Activated CD8-positive, alpha-beta memory T cell treated with anti-CD3 and anti-CD28 coated beads, Interleukin-2, amount 10 ng/mL, durations not matched to agents 7 days and 5 days (primary cell): ENCODE measurements at regions not wholly inside any gene's neighbourhood (a gene's known extent, or its start where the extent isn't known, plus 50 kb on each side); places are given as distances from the start of the nearest gene placed in this dataset.
"Not testable (repeated sequence)": the region's sequence is repeated elsewhere in the genome, so short reads cannot be mapped to it uniquely, and the experiment has no call there.

ENCODE experiments used
- ATAC-seq: fragments of 150-1000 bp; cut with Tn5 transposase; one replicate; pipeline ENCODE4 v1.10.0; 2021; ENCODE audit warnings: moderate library complexity
- CTCF ChIA-PET: fragments of 350-600 bp; sonication (Branson Sonifier 250); formaldehyde crosslinking; loops from one replicate; lab custom pipeline; 2021; ENCODE audit warnings: antibody characterized with exemption; lab: Charles Lee
- DNase-seq: peaks from one replicate; pipeline ENCODE4 v3.0.0-alpha.2; 2020
- H3K27ac Mint-ChIP-seq: one replicate; pipeline ENCODE4 v1.8.0; 2021; ENCODE audit warnings: mild to moderate bottlenecking, mixed read lengths
- H3K27me3 Mint-ChIP-seq: one replicate; pipeline ENCODE4 v1.8.0; 2021; ENCODE audit warnings: mixed read lengths
- H3K36me3 Mint-ChIP-seq: one replicate; pipeline ENCODE4 v1.8.0; 2021; ENCODE audit warnings: mild to moderate bottlenecking, mixed read lengths
- H3K4me1 Mint-ChIP-seq: one replicate; pipeline ENCODE4 v1.8.0; 2021; ENCODE audit warnings: mixed read lengths
- H3K4me3 Mint-ChIP-seq: one replicate; pipeline ENCODE4 v1.8.0; 2021; ENCODE audit warnings: mild to moderate bottlenecking, moderate library complexity, mixed read lengths
- H3K9me3 Mint-ChIP-seq: one replicate; pipeline ENCODE4 v1.8.0; 2022; ENCODE audit warnings: low read depth, mixed read lengths

DNA sequence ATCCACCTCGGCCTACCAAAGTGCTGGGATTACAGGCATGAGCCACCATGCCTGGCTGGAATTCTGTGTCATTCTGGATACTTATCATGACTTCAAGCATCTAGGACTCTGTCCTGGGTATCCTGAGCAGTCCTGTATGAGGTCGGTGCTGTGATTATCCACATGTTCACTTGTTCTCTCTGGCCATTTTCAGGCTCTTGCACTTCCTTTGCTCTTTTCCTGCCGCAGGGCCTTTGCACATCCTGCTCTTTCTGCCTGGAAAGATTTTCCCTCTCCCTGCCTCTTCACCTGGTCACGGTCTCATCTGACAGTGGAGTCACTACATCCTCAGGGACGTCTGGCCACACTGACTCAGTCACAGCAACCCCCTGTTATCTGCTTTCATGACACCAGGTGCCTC lies 184.6 kb upstream of the OSBPL11 start:
- H3K4me3 Mint-ChIP-seq, H3K9me3 Mint-ChIP-seq, H3K36me3 Mint-ChIP-seq, ATAC-seq, CTCF ChIA-PET, H3K4me1 Mint-ChIP-seq, DNase-seq, H3K27ac Mint-ChIP-seq: not testable (repeated sequence)
- peaks cover 13% of the 10 kb centered on the region for H3K27me3 Mint-ChIP-seq

DNA sequence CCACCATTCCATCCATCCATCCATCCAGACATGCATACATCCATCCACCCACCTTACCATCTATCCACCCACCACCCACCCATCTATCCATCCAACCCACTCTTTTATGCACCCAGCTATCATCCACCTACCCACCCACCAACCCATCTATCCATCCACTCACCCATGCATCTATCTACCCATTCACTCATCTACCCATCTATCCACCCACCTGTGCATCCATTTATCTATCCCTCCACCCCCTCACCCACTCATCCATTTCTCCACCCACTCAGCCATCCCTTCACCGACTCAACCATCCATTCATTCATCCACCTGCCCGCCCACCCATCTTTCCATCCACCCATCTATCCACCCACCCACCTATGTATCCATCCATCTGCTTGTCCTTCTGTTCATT lies 186.4 kb upstream of the OSBPL11 start:
- H3K27ac Mint-ChIP-seq, DNase-seq, H3K4me3 Mint-ChIP-seq, CTCF ChIA-PET, H3K9me3 Mint-ChIP-seq, H3K36me3 Mint-ChIP-seq, ATAC-seq, H3K4me1 Mint-ChIP-seq: not testable (repeated sequence)
- H3K27me3 Mint-ChIP-seq, result peaks cover 13% of the 10 kb centered on the region

- H3K27ac Mint-ChIP-seq, ATAC-seq, H3K9me3 Mint-ChIP-seq, H3K4me3 Mint-ChIP-seq, H3K36me3 Mint-ChIP-seq, CTCF ChIA-PET, DNase-seq, H3K4me1 Mint-ChIP-seq: not testable (repeated sequence)
- peaks cover 37% of the 10 kb centered on the region for H3K27me3 Mint-ChIP-seq
Measured at GRCh38 chr3:125790312-125790711, 178.7 kb upstream of the ROPN1B start.

DNA sequence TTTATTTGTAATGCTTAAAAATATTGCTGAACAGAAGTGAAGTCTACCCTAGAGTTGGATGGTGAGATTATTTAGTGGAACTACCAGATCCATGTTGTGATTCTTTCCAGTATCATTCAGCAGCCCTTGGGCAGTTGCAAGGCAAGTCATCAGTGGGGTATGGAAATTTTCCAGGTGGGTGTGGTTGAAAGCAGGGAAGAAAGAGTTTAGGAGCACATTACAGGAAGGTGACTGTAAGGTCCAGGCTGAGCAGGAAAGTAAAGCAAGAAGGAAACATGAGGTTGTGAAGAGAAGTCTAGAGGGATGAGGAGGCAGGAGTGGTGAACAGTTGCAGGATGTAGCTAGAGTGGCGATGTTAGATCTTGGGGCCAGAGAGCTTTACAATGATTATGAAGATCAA lies 178.0 kb upstream of the ROPN1B start:
- H3K9me3 Mint-ChIP-seq, H3K4me1 Mint-ChIP-seq, H3K36me3 Mint-ChIP-seq, DNase-seq, H3K4me3 Mint-ChIP-seq, CTCF ChIA-PET, ATAC-seq, H3K27ac Mint-ChIP-seq: not testable (repeated sequence)
- H3K27me3 Mint-ChIP-seq, result peaks cover 43% of the 10 kb centered on the region

- DNase-seq, H3K36me3 Mint-ChIP-seq, CTCF ChIA-PET, ATAC-seq, H3K4me1 Mint-ChIP-seq, H3K27ac Mint-ChIP-seq, H3K27me3 Mint-ChIP-seq, H3K4me3 Mint-ChIP-seq: not testable (repeated sequence)
- H3K9me3 Mint-ChIP-seq, result peaks cover 15% of the 10 kb centered on the region
Measured at GRCh38 chr3:125810010-125810409, 159.0 kb upstream of the ROPN1B start.

DNA sequence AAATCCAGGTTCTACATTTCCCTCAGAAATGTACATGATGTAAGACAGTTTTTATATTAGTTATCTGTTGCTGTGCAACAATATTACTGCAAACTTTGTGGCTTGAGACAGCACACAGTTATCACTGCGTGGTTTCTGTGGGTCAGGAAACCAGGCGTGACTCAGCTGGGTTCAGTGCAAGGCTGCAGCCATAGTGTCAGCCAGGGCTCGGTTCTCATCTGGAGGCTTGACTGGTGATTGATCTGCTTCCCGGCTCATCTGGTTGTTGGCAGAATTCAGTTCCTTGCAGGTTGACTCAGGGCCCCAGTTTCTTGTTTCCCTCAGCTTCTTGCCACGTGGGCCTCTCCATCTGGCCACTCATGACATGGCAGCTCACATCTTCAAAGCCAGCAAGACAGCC lies 146.8 kb upstream of the ROPN1B start:
- H3K36me3 Mint-ChIP-seq, H3K9me3 Mint-ChIP-seq, H3K27ac Mint-ChIP-seq, ATAC-seq, H3K27me3 Mint-ChIP-seq, CTCF ChIA-PET, H3K4me3 Mint-ChIP-seq: not testable (repeated sequence)
- DNase-seq, result peak; percentile 80
- peaks cover 12% of the 10 kb centered on the region for H3K4me1 Mint-ChIP-seq

DNA sequence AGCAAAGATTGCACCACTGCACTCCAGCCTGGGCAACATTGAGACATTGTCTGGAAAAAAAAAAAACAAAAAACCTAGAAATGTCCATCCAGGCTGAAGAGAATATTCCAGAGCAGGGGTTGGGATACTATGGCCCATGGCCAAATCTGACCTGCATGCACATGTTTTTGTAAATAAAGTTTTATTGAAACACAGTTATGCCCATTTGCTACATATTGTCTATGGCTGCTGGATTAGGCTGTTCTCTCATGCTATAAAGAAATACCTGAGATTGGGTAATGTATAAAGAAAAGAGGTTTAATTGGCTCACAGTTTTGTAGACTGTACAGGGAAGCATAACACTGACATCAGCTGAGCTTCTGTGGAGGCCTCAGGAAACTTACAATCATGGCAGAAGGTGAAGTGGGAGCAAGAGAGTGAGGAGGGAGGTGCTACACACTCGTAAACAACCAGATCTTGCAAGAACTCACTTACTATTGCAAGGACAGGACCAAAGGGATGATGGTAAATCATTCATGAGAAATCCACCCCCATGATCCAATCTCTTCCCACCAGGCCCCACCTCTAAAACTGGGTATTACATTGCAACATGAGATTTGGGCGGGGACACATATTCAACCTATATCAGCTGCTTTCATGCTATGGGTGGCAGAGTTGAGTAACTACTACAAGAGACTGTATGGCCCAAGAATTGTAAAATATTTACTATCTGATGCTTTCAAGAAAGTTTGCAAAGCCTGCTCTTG lies 137.8 kb upstream of the ROPN1B start:
- DNase-seq, H3K36me3 Mint-ChIP-seq, CTCF ChIA-PET, H3K4me3 Mint-ChIP-seq, H3K27ac Mint-ChIP-seq, ATAC-seq, H3K27me3 Mint-ChIP-seq, H3K4me1 Mint-ChIP-seq: not testable (repeated sequence)
- H3K9me3 Mint-ChIP-seq, result peaks cover 11% of the 10 kb centered on the region

DNA sequence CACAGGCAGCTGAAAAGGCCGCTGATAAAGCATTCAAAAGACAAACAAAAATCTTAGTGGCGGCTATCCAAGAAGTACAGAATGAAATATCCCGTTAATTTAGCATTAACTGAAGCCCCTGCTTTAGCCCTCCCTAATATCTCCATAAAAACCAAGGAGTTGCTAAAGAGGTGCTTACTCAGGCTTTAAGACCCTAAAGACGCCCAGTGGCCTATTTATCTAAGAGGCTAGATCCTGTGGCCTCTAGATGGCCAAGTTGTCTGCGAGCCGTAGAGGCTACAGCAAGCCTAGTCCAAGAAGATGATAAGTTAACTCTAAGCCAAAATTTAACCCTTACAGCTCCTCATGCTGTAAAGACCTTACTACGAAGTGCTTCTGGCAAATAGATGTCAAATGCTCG lies 133.4 kb upstream of the ROPN1B start:
- H3K27ac Mint-ChIP-seq, result peak overlapping the region; percentile 83
- not testable (repeated sequence) for H3K4me1 Mint-ChIP-seq, H3K27me3 Mint-ChIP-seq, DNase-seq, ATAC-seq, H3K36me3 Mint-ChIP-seq, H3K9me3 Mint-ChIP-seq
- CTCF ChIA-PET, result interaction anchor here (1.5 kb wide), 1 partner anchor 69 kb away, joined by 4 read pairs; no protein-coding TSS in a partner anchor
- peak overlapping the region; percentile 63 for H3K4me3 Mint-ChIP-seq

- peak; percentile 55 for DNase-seq
- H3K27ac Mint-ChIP-seq, result peak overlapping the region; percentile 83
- not testable (repeated sequence) for H3K9me3 Mint-ChIP-seq, H3K27me3 Mint-ChIP-seq, H3K36me3 Mint-ChIP-seq, H3K4me1 Mint-ChIP-seq, ATAC-seq
- CTCF ChIA-PET, result interaction anchor here (1.5 kb wide), 1 partner anchor 69 kb away, joined by 4 read pairs; no protein-coding TSS in a partner anchor
- H3K4me3 Mint-ChIP-seq, result peak overlapping the region; percentile 63
Measured at GRCh38 chr3:125836011-125836551, 132.9 kb upstream of the ROPN1B start.

GRCh38 chr3:125836786-125837185 lies 132.2 kb upstream of the ROPN1B start:
- not testable (repeated sequence) for H3K9me3 Mint-ChIP-seq, H3K4me1 Mint-ChIP-seq, ATAC-seq, H3K27me3 Mint-ChIP-seq, DNase-seq, H3K36me3 Mint-ChIP-seq
- peak overlapping the region; percentile 83 for H3K27ac Mint-ChIP-seq
- CTCF ChIA-PET, result interaction anchor here (0.8 to 1.5 kb wide), 2 partner anchors 10 to 70 kb away, joined by 3 to 4 read pairs; no protein-coding TSS in a partner anchor
- peak overlapping the region; percentile 63 for H3K4me3 Mint-ChIP-seq

DNA sequence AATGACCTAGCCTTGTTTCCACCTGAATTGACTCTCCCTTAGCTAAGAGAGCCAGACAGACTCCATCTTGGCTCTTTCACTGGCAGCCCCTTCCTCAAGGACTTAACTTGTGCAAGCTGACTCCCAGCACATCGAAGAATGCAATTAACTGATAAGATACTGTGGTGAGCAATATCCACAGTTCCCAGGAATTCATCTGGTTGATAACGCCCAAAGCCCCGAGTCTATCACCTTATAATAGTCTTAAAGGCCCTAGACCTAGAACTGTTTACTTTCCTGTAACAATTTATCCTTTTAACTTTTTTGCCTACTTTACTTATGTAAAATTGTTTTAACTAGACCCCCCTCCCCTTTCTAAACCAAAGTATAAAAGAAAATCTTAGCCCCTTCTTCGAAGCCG lies 130.1 kb upstream of the ROPN1B start:
- H3K27ac Mint-ChIP-seq, H3K4me3 Mint-ChIP-seq, DNase-seq, ATAC-seq, H3K9me3 Mint-ChIP-seq, H3K36me3 Mint-ChIP-seq, H3K4me1 Mint-ChIP-seq, H3K27me3 Mint-ChIP-seq, CTCF ChIA-PET: not testable (repeated sequence)

GRCh38 chr3:125840465-125840864 lies 128.5 kb upstream of the ROPN1B start:
- H3K36me3 Mint-ChIP-seq, H3K27ac Mint-ChIP-seq, CTCF ChIA-PET: not testable (repeated sequence)

DNA sequence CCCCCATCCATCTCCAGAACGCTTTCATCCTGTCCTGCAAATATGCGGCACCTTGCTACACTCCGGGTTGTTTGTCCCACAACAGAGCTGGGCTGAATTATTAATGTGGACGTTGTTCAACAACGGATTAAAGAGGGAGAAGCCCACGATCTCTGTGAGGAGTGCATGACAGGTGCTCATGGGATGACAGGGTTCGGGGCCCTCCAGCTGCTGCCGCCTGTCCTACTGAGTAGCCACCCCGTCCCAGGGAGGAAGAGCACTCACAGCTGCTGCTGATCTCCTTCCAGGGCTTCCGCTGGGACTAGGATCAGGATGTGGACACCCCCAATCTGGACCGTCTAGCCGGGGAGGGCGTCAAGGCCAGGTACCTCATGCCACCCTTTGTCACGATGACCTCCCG lies 121.0 kb upstream of the ROPN1B start:
- ATAC-seq, CTCF ChIA-PET, H3K36me3 Mint-ChIP-seq, DNase-seq, H3K4me1 Mint-ChIP-seq, H3K9me3 Mint-ChIP-seq, H3K27ac Mint-ChIP-seq, H3K4me3 Mint-ChIP-seq: not testable (repeated sequence)
- H3K27me3 Mint-ChIP-seq, result peaks cover 14% of the 10 kb centered on the region

More at GRCh38 chr3:125840465-125840864, 128.5 kb upstream of the ROPN1B start:
- not testable (repeated sequence) for H3K4me3 Mint-ChIP-seq, DNase-seq, H3K4me1 Mint-ChIP-seq, ATAC-seq, H3K27me3 Mint-ChIP-seq, H3K9me3 Mint-ChIP-seq

DNA sequence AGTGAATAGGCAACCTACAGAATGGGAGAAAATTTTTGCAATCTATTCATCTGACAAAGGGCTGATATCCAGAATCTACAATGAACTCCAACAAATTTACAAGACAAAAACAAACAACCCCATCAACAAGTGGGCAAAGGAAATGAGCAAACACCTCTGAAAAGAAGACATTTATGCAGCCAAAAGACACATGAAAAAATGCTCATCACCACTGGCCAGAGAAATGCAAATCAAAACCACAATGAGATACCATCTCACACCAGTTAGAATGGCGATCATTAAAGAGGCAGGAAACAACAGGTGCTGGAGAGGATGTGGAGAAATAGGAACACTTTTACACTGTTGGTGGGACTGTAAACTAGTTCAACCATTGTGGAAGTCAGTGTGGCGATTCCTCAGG lies 114.0 kb upstream of the ROPN1B start:
- H3K27me3 Mint-ChIP-seq, result peaks cover 21% of the 10 kb centered on the region
- DNase-seq, H3K4me1 Mint-ChIP-seq, H3K36me3 Mint-ChIP-seq, H3K4me3 Mint-ChIP-seq, CTCF ChIA-PET, ATAC-seq, H3K27ac Mint-ChIP-seq, H3K9me3 Mint-ChIP-seq: not testable (repeated sequence)
